Erythroblast (primary cell): ENCODE measurements at regions not wholly inside any gene's neighbourhood (a gene's known extent, or its start where the extent isn't known, plus 50 kb on each side); places are given as distances from the start of the nearest gene placed in this dataset.
"Not testable (repeated sequence)": the region's sequence is repeated elsewhere in the genome, so short reads cannot be mapped to it uniquely, and the experiment has no call there.

Experiments used
- DNase-seq, 2 experiments: peaks; one replicate each; lab custom pipeline; 2025; lab: John Stamatoyannopoulos, UW
- GATA1 ChIP-seq: IDR thresholded peaks from 2 replicates; pipeline ENCODE4 v1.6.1; 2011; ENCODE audit warnings: low read depth, mild to moderate bottlenecking, control low read depth, low read length, moderate library complexity
- POLR2A ChIP-seq: IDR thresholded peaks from 2 replicates; pipeline ENCODE4 v1.6.1; 2011; ENCODE audit warnings: mild to moderate bottlenecking, low read length

DNA sequence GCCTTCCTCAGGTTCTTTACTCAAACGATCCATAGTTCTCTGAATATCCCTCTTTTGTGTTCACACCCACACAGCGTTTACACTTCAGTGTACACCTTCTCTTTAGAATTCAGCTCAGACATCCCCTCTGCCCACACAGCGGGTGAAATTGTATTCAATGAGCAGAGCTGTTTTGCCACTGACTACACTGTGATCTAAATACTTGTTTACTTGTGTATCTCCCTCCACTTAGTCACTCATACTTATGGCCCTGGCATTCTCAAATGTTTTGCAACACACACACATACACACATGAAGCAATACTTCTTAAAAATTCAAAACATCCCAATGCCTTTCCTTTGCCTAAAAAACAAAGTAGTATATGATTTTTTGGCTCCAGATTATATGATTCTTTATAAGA lies 297.1 kb downstream of the TMX3 start:
- TF ChIP-seq POLR2A: no peak
- TF ChIP-seq GATA1: no peak
- DNase-seq: no peak

DNA sequence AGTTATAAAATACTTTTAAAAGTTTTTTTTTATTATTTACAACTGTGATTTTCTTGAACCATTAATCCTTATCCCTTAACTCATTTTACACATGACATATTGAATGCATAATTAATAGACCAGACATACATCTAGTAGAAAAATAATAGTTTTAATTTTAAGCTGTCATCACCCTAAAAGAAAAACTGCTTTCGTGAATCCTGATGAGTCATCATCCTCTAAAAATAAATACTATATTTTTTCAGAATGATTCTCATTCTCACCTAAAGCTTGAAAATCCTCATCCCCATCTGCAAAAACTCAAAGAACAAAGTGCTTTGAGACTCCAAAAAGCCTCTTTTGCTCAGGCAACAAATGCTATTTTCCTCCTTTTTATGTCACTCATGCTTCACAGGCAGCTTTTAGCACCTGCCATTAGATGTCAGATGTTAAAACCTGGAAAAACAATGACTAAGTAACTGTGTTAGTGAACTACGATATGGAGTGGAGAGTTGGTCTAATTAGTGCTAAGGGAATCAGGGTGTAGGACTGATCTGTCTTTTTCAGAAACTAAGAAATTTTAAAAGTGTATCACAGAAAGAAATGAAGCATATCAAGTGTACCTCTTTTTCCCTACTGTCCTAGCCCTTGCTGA lies 297.6 kb downstream of the TMX3 start:
- no peak for DNase-seq
- TF ChIP-seq POLR2A (no peak), GATA1 (no peak)

DNA sequence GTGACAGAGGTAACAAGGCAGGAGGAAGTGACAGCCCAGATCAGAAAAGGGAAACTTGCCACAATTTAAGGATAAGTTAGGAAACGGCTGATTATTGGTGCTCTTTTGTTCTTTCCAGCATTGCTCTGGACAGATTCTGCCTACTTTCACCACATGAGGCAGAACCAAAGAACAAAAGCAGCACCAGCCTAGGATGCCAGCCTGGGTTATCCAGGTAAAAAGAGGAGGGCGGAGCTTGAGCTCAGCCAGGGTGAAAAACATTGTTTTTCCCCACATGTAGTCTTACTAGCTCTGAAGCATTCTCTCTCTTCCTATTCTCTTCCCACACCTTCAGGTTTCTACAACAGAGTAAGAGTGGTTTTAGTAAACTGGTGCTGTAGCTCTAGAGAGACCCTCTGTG lies 300.5 kb downstream of the TMX3 start:
- TF ChIP-seq GATA1 (no peak), POLR2A (no peak)

DNA sequence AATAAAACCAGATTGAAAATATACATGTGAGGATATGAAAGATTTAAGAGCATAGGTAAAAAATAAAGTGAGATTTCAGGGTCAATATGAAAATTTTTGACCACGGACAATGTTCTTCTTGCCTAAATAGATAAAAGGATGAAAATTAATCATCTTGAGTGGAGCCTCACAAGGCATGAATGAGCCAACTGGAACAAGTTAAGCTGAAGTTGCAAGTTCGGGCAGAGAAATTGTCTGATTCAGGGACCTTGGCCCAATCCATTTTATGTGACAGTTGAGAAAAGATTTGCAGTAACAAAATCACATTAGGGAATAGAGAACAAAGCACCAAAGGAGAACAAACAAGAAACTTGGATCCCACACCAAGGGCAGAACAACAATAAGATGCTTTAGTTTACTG lies 305.3 kb downstream of the TMX3 start:
- DNase-seq: no peak
- TF ChIP-seq POLR2A (no peak), GATA1 (no peak)

More for the DNA sequence above, 300.5 kb downstream of the TMX3 start:
- DNase-seq: no peak

DNA sequence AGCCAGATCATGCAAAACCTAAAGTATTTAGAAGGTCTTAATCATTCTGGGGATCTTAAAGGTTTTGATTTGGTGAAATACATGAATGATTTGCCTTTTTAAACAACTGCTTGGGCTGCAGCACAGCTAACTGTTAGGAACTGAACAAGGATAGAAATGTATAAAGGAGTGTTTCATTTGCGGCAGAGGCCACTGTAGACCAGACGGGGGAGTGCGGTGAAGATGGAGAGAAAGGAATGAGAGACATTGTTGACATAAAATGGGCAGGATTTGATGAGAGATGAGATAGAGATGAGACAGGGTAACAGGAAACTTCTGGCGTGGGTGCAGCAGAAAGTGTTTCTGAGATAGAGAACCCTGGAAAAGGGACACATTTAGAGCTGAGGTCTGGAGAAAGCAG lies 308.1 kb downstream of the TMX3 start:
- no peak for TF ChIP-seq GATA1

DNA sequence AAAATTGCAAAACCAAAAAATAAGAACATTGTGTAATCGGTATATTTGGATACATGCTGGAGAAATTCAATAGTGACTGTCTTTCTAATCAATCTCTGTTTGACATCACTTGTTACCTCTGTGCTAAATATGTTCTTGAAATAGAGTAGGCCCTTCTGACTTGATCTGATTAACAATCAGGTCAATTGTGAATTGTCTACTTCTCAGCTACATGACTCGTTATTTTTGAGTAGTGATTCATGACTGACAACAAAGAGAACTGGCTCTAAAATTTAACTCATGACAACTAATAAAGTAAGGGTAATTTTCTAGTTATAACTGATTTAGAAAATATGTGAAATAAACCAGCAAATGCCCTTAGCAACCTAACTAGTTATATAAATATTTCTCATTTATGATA lies 312.1 kb downstream of the TMX3 start:
- TF ChIP-seq POLR2A (no peak), GATA1 (no peak)
- DNase-seq: no peak

More for the DNA sequence above, 308.1 kb downstream of the TMX3 start:
- DNase-seq: no peak

DNA sequence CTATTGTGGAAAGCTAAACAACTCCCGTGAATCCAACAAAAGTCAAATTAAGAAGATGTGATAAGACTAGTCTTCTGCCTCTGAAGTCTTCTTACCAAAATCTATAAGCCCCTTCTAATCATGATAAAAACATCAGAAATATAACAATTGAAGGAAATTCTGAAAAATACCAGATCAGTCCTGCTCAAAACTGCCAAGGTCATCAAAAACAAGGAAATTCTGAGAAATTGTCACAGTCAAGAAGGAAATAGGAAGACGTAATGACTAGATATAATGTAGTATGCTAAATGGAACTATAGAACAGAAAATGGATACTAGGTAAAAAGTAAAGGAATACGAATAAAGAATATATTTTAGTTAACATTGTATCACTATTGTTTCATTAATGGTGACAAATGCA lies 314.0 kb downstream of the TMX3 start:
- DNase-seq: no peak
- no peak for TF ChIP-seq POLR2A
- no peak for TF ChIP-seq GATA1

DNA sequence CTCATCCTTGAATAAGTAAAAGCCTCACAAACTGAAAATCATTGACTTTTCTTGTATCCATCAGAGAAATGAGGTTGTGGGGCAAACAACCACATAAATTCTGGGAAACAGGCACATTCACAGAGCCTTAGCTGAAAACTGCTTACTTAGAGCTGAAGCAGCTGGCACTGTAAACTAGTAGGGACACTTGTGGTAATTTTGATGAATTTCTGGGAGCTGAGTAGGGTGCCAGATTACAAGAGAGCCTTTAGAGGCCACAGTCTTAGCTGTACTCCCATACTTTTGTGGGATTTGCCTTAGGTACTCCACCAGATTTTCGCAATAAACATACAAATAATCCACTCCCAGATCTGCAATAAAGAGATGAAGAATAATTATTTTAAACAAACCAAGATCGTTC lies 315.2 kb downstream of the TMX3 start:
- no peak for TF ChIP-seq GATA1
- DNase-seq: no peak

DNA sequence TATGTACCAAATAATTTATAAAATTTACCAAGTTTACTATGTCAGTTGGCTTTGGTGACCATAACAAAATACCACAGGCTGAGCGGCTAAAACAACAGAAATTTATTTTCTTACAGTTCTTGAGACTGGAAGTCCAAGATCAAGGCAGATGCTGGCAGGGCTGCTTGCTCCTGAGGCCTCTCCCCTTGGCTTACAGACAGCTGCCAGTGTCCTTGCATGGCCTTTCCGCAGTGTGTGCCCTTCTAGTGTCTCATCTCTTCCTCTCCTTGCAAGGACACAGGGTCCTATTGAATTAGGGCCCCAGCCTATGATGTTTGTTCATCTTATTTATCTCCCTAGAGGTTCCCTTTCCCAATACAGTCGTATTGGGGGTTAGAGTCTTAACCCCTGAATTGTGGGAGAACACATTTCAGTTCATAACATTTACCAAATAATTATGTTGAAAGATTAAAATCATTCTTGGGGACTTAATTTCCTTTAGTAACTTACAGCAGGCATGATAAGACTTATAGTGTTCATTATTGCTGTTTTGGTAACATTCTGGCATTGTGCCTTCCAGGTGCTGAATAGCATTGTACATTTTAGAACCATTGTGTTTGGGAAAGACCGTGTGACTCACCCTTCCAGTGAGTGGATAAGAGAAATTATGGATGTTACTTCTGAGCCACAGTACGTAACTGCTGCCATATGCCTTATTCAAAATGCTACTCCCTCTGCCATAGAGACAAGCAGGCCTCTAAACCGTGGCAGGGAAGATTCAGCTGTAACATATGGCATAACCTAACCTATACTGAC lies 317.5 kb downstream of the TMX3 start:
- TF ChIP-seq POLR2A: no peak
- no peak for TF ChIP-seq GATA1
- no peak for DNase-seq

DNA sequence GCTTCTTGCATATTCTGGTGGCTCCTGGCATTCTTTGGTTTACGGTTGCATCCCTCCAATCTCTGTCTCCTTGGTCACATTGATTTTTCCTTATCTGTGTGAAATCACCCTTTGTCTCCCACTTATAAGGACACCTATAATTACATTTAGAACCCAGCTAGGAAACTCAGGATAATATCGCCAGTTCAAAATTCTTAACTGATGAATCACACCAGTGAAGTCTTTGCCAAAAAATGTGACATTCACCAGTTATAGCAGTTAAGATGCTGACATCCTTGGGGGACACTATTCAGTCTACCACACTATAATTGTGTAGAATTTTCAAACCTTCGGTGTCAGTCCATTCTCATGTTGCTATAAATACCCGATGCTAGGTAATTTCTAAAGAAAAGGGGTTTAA lies 320.2 kb downstream of the TMX3 start:
- no peak for TF ChIP-seq GATA1
- TF ChIP-seq POLR2A: no peak
- no peak for DNase-seq

DNA sequence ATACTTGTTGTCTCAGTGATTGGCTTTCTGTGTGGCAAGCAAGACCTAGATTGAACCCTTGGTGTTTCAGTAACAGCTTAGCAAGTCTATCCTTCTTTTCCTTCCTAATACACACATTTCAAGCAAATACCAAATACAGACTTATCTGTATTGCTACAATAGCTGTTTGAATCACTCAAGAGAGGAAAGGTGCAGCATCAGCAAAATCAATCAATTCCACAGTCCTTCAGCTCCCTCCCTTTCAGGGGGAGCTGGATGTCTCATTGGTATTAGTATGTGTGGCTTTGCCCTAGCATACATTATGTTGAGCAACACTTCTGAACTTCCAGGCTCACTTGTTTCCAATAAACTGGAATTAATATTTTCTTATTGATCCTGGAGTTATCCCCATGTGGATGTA lies 323.1 kb downstream of the TMX3 start:
- TF ChIP-seq GATA1 (no peak), POLR2A (no peak)
- DNase-seq: no peak

DNA sequence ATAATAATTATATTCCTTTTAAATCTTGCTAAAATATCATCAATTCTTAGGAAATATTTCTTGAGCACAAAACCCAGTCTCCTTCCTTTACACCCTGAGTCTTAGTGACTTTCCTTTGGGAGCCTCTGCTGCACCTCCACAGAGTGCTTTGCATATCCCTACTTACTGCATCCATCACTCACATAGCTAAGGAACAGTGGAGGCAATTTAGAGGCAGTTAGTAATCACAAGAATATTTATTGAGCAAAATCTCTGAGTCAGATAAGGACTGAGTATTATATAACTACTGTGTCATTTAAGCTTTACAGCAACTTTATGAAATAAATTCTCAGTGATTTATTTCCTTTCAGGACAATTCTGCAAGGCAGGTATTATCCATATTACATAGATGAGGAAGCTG lies 327.7 kb downstream of the TMX3 start:
- no peak for DNase-seq

DNA sequence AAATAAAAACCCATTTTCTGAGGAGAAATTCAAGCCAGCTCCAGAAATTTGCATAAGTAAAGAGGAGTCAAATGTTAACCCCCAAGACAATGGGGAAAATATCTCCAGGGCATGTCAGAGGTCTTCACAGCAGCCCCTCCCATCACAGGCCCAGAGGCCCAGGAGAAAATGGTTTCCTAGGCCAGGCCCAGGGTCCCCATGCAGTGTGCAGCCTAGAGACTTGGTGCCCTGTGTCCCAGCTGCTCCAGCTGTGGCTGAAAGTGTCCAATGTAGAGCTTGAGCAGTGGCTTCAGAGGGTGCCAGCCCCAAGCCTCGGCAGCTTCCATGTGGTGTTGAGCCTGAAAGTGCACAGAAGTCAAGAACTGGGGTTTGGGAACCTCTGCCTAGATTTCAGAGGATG lies 330.9 kb downstream of the TMX3 start:
- not testable (repeated sequence) for DNase-seq

More for the DNA sequence above, 327.7 kb downstream of the TMX3 start:
- TF ChIP-seq GATA1 (no peak), POLR2A (no peak)

DNA sequence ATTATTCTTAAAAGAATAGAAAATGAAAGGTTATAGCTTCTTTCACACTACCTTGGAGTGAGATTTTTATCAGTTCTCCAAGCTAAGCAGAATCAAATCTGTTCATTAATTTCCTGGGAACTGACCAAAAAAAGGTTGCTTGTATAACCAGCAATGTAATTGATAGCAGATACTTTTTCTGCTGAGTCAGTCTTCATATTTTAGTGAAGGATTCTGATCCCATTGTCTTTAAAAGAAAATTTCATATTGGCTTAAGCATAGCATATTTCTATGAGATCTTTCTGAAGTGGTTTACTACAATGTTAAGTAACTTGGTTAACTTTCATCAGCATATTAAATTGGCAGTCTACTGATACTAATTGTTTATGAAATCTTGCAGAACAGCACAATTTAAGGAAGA lies 338.0 kb downstream of the TMX3 start:
- DNase-seq: no peak
- TF ChIP-seq POLR2A (no peak), GATA1 (no peak)

DNA sequence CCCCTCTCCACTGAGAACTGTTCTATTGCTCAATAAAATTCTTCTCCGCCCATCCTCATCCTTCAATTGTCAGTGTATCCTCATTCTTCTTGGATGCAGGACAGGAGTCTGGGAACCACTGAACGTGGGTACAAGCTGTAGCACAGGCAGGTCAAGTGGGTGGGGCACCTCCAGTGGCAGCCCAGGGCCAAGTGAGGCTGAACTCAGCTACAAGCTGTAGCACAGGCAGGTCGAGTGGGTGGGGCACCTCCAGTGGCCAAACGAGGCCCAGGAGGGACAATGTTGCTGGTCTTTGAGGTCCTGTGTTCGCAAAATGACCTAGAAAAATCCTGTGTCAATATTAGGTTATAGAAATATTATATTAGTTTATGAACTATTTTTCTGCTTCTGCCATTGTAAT lies 352.0 kb downstream of the TMX3 start:
- no peak for TF ChIP-seq GATA1
- TF ChIP-seq POLR2A: no peak
- no peak for DNase-seq
